Neural cell (in vitro differentiated cells): ENCODE measurements at regions not wholly inside any gene's neighbourhood (a gene's known extent, or its start where the extent isn't known, plus 50 kb on each side); places are given as distances from the start of the nearest gene placed in this dataset.

Experiments used
- H2AFZ ChIP-seq: fragments of 200-600, 300-800 bp; sonication (generic), shearing (Covaris generic); 2 replicates; pipeline ENCODE4 v1.6.0; 2014; ENCODE audit warnings: low read depth, mild to moderate bottlenecking, antibody characterized with exemption, low read length, moderate library complexity
- H3F3A ChIP-seq: fragments of 200-600 bp; shearing (Covaris generic); 2 replicates; pipeline ENCODE4 v1.6.1; 2016; ENCODE audit warnings: mild to moderate bottlenecking, moderate library complexity, mixed read lengths, antibody characterized with exemption, low read length; ENCODE audit not compliant: insufficient read depth, poor library complexity, severe bottlenecking
- H3K27ac ChIP-seq: fragments of 200-600, 300-800 bp; sonication (generic), shearing (Covaris generic); 2 replicates; pipeline ENCODE4 v1.5.1; 2014; ENCODE audit warnings: mild to moderate bottlenecking, low read length, moderate library complexity
- H3K27me3 ChIP-seq: fragments of 300-800, 200-600 bp; sonication (generic), shearing (Covaris generic); 2 replicates; pipeline ENCODE4 v1.6.0; 2014; ENCODE audit warnings: mild to moderate bottlenecking, low read depth, low read length, moderate library complexity; ENCODE audit not compliant: insufficient read depth
- H3K36me3 ChIP-seq: fragments of 300-800, 200-600 bp; sonication (generic), shearing (Covaris generic); 2 replicates; pipeline ENCODE4 v1.5.1; 2014; ENCODE audit warnings: mild to moderate bottlenecking, antibody characterized with exemption, low read length, moderate library complexity; ENCODE audit not compliant: insufficient read depth
- H3K4me2 ChIP-seq: fragments of 300-800, 200-600 bp; sonication (generic), shearing (Covaris generic); 2 replicates; pipeline ENCODE4 v1.6.0; 2014; ENCODE audit warnings: mild to moderate bottlenecking, low read length
- H3K4me3 ChIP-seq: fragments of 300-800, 200-600 bp; sonication (generic), shearing (Covaris generic); 2 replicates; pipeline ENCODE4 v1.5.1; 2014; ENCODE audit warnings: mild to moderate bottlenecking, low read length, moderate library complexity
- H3K79me2 ChIP-seq: fragments of 200-600 bp; shearing (Covaris generic); replicated peaks from 2 replicates; pipeline ENCODE4 v1.6.0; 2014; ENCODE audit warnings: mild to moderate bottlenecking, low read length, moderate library complexity; ENCODE audit not compliant: insufficient read depth
- H3K9ac ChIP-seq: fragments of 300-800, 200-600 bp; sonication (generic), shearing (Covaris generic); 2 replicates; pipeline ENCODE4 v1.6.1; 2016; ENCODE audit warnings: mild to moderate bottlenecking, low read length, mixed read lengths
- H3K9me2 ChIP-seq: fragments of 200-600 bp; shearing (Covaris generic); 2 replicates; pipeline ENCODE4 v1.6.1; 2016; ENCODE audit warnings: mild to moderate bottlenecking, low read length, mixed read lengths; ENCODE audit not compliant: insufficient read depth
- H3K9me3 ChIP-seq: fragments of 200-600, 300-800 bp; sonication (generic), shearing (Covaris generic); 2 replicates; pipeline ENCODE4 v1.6.1; 2016; ENCODE audit warnings: mild to moderate bottlenecking, mixed run types, low read length, moderate library complexity, mixed read lengths
- H4K20me1 ChIP-seq: fragments of 200-600 bp; shearing (Covaris generic); 2 replicates; pipeline ENCODE4 v1.6.1; 2016; ENCODE audit warnings: mild to moderate bottlenecking, mixed run types; ENCODE audit not compliant: insufficient read depth
- EP300 ChIP-seq: fragments of 450-650 bp; conservative IDR thresholded peaks from 2 replicates; pipeline ENCODE4 v1.6.1; 2014; ENCODE audit warnings: antibody characterized with exemption, mild to moderate bottlenecking, moderate library complexity; ENCODE audit not compliant: poor library complexity, severe bottlenecking
- EZH2 ChIP-seq: fragments of 200-600, 300-800 bp; shearing (Covaris generic), sonication (generic); IDR thresholded peaks from 2 replicates; pipeline ENCODE4 v1.6.1; 2014; ENCODE audit warnings: antibody characterized with exemption, low read length, borderline replicate concordance, mild to moderate bottlenecking; ENCODE audit not compliant: insufficient read depth, poor library complexity, severe bottlenecking
- MXI1 ChIP-seq: fragments of 450-650 bp; conservative IDR thresholded peaks from 2 replicates; pipeline ENCODE4 v1.6.1; 2014; ENCODE audit warnings: antibody characterized with exemption, mild to moderate bottlenecking; ENCODE audit not compliant: poor library complexity, severe bottlenecking
- POLR2AphosphoS5 ChIP-seq: IDR thresholded peaks from 2 replicates; pipeline ENCODE4 v1.6.1; 2012
- RAD21 ChIP-seq: fragments of 450-650 bp; conservative IDR thresholded peaks from 2 replicates; pipeline ENCODE4 v1.6.1; 2014; ENCODE audit warnings: antibody characterized with exemption, mild to moderate bottlenecking, moderate library complexity
- SMC3 ChIP-seq: fragments of 450-650 bp; conservative IDR thresholded peaks from 2 replicates; pipeline ENCODE4 v1.6.1; 2014; ENCODE audit warnings: antibody characterized with exemption, mild to moderate bottlenecking, moderate library complexity; ENCODE audit not compliant: poor library complexity
- TAF1 ChIP-seq: IDR thresholded peaks from 2 replicates; pipeline ENCODE4 v1.6.1; 2012; ENCODE audit warnings: low read depth
- TF ChIP-seq, protein P1 (sequence below): IDR thresholded peaks from 2 replicates; pipeline ENCODE4 v1.6.1; 2012; ENCODE audit warnings: borderline replicate concordance
- TF ChIP-seq, protein P2 (sequence below): fragments of 450-650 bp; IDR thresholded peaks from 2 replicates; pipeline ENCODE4 v1.5.1; 2014; ENCODE audit warnings: antibody characterized with exemption, mild to moderate bottlenecking, moderate library complexity; ENCODE audit not compliant: poor library complexity, severe bottlenecking

DNA sequence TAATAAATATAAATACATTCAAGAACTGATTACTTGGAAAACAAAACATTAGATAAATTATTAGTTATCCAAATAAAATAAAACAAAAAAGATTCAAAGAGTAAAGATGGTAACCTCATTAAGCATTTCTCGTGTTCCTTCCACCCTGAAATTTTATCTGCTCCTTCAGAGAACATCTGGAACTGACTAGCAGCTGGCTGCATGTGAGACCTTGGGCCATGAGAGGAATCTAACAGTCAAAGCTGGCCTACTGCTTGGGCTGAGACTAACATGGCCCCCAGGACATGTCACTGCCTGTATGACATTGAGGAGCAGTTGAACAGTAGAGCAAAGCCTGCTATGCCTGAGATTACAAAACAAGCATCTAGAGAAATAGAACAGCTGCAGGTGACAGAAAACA is 208.5 kb upstream of the ZSWIM2 start:
- H3K27ac ChIP-seq = no peak overlapping the region
- H3K27me3 ChIP-seq = no peaks in the 10 kb centered on the region
- H3K36me3 ChIP-seq = no peaks in the 10 kb centered on the region
- H3K9me3 ChIP-seq = no peaks in the 10 kb centered on the region
- TF ChIP-seq, protein P1, sequence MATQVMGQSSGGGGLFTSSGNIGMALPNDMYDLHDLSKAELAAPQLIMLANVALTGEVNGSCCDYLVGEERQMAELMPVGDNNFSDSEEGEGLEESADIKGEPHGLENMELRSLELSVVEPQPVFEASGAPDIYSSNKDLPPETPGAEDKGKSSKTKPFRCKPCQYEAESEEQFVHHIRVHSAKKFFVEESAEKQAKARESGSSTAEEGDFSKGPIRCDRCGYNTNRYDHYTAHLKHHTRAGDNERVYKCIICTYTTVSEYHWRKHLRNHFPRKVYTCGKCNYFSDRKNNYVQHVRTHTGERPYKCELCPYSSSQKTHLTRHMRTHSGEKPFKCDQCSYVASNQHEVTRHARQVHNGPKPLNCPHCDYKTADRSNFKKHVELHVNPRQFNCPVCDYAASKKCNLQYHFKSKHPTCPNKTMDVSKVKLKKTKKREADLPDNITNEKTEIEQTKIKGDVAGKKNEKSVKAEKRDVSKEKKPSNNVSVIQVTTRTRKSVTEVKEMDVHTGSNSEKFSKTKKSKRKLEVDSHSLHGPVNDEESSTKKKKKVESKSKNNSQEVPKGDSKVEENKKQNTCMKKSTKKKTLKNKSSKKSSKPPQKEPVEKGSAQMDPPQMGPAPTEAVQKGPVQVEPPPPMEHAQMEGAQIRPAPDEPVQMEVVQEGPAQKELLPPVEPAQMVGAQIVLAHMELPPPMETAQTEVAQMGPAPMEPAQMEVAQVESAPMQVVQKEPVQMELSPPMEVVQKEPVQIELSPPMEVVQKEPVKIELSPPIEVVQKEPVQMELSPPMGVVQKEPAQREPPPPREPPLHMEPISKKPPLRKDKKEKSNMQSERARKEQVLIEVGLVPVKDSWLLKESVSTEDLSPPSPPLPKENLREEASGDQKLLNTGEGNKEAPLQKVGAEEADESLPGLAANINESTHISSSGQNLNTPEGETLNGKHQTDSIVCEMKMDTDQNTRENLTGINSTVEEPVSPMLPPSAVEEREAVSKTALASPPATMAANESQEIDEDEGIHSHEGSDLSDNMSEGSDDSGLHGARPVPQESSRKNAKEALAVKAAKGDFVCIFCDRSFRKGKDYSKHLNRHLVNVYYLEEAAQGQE = no peak
- no peak for TF ChIP-seq TAF1
- TF ChIP-seq, protein P2, sequence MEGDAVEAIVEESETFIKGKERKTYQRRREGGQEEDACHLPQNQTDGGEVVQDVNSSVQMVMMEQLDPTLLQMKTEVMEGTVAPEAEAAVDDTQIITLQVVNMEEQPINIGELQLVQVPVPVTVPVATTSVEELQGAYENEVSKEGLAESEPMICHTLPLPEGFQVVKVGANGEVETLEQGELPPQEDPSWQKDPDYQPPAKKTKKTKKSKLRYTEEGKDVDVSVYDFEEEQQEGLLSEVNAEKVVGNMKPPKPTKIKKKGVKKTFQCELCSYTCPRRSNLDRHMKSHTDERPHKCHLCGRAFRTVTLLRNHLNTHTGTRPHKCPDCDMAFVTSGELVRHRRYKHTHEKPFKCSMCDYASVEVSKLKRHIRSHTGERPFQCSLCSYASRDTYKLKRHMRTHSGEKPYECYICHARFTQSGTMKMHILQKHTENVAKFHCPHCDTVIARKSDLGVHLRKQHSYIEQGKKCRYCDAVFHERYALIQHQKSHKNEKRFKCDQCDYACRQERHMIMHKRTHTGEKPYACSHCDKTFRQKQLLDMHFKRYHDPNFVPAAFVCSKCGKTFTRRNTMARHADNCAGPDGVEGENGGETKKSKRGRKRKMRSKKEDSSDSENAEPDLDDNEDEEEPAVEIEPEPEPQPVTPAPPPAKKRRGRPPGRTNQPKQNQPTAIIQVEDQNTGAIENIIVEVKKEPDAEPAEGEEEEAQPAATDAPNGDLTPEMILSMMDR = no peak
- no peak for TF ChIP-seq POLR2AphosphoS5
- H3K4me3 ChIP-seq = no peak overlapping the region
- no peaks in the 10 kb centered on the region for H3K79me2 ChIP-seq
- no peak overlapping the region for H3K9ac ChIP-seq
- H4K20me1 ChIP-seq = no peaks in the 10 kb centered on the region
- H3K4me2 ChIP-seq = no peak overlapping the region
- H2AFZ ChIP-seq = no peak overlapping the region
- H3F3A ChIP-seq = no peaks in the 10 kb centered on the region
- no peaks in the 10 kb centered on the region for H3K9me2 ChIP-seq

DNA sequence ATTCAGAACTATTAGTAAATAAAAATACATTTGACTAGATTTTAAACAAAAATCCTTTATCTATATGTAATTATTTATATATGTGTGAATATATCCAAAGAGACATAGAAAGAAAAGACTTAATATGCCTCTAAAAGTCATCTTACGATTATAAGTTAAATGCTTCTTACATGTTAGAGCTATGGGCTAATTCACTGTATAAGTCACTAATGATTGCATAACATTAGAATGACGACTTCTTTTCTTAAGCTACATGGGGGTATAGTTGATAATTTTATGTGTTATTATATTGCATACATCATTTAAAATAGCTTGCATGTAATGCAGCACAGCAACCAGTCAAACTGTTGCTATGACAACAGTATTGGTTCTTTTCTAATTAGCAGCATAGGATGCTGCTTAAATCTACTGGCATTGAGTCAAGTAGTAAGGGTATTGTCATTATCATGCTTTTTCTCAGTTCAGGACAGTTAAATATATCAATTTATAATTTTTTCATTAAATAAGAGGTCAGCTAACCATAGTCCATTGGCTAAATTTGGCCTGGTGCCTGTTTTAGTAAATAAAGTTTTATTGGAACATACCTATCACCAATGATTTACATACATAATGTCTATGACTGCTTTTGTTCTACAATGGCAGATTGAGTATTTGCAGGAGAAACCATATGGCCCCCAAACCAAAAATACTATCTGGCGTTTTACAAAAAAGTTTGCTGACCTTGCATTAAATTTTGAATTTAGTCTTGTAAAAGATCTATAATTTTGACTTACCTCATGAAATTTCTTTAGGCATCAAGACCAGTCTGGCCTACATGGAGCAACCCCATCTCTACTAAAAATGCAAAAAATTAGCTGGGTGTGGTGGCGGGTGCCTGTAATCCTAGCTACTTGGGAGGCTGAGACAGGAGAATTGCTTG is 207.7 kb upstream of the ZSWIM2 start:
- H2AFZ ChIP-seq = no peak overlapping the region
- no peak overlapping the region for H3K9ac ChIP-seq
- H3K79me2 ChIP-seq = no peaks in the 10 kb centered on the region
- H3K27me3 ChIP-seq = no peaks in the 10 kb centered on the region
- no peaks in the 10 kb centered on the region for H4K20me1 ChIP-seq
- H3K27ac ChIP-seq = no peak overlapping the region
- TF ChIP-seq TAF1 = no peak
- TF ChIP-seq RAD21 = no peak
- TF ChIP-seq POLR2AphosphoS5 = no peak
- TF ChIP-seq, protein P2 = no peak
- TF ChIP-seq EZH2 = no peak
- TF ChIP-seq, protein P1 = no peak
- TF ChIP-seq MXI1 = no peak
- no peak for TF ChIP-seq EP300
- no peak for TF ChIP-seq SMC3
- no peaks in the 10 kb centered on the region for H3F3A ChIP-seq
- no peaks in the 10 kb centered on the region for H3K36me3 ChIP-seq
- H3K4me3 ChIP-seq = no peak overlapping the region
- H3K9me3 ChIP-seq = no peaks in the 10 kb centered on the region
- H3K4me2 ChIP-seq = no peak overlapping the region
- H3K9me2 ChIP-seq = no peaks in the 10 kb centered on the region
